OCI-LY1 (cell line): ENCODE measurements at regions not wholly inside any gene's neighbourhood (a gene's known extent, or its start where the extent isn't known, plus 50 kb on each side); places are given as distances from the start of the nearest gene placed in this dataset.
"Not testable (repeated sequence)": the region's sequence is repeated elsewhere in the genome, so short reads cannot be mapped to it uniquely, and the experiment has no call there.

ENCODE experiments used
- CTCF ChIP-seq: fragments of 200-600 bp; sonication (generic), shearing (Covaris generic); IDR thresholded peaks from 2 replicates; pipeline ENCODE4 v1.5.1; 2017; ENCODE audit warnings: mild to moderate bottlenecking, antibody characterized with exemption, low read length, moderate library complexity, mixed read lengths
- EZH2 ChIP-seq: fragments of 200-600 bp; sonication (generic), shearing (Covaris generic); IDR thresholded peaks from 2 replicates; pipeline ENCODE4 v1.8.0; 2017; ENCODE audit warnings: borderline replicate concordance, mixed run types, mild to moderate bottlenecking, antibody characterized with exemption, low read length, moderate library complexity, mixed read lengths

- TF ChIP-seq CTCF, EZH2: not testable (repeated sequence)
These were observed 227.9 kb upstream of the CWC22 start for GRCh38 chr2:180234991-180235390.
